Hematopoietic multipotent progenitor cell (in vitro differentiated cells): ENCODE measurements at regions not wholly inside any gene's neighbourhood (a gene's known extent, or its start where the extent isn't known, plus 50 kb on each side); places are given as distances from the start of the nearest gene placed in this dataset.
A peak's percentile ranks its signal among the peaks of the same experiment; 100 is the strongest.

Experiments
- DNase-seq, 3 donors: peaks; one replicate each; pipeline ENCODE4 v3.0.0-alpha.2; 2011 to 2015; ENCODE audit warnings: low read depth in 2 of 3, low spot score in 2 of 3

- no peak for DNase-seq
Measured at GRCh38 chr2:239468491-239469105, 67.8 kb upstream of the HDAC4 start.

DNA sequence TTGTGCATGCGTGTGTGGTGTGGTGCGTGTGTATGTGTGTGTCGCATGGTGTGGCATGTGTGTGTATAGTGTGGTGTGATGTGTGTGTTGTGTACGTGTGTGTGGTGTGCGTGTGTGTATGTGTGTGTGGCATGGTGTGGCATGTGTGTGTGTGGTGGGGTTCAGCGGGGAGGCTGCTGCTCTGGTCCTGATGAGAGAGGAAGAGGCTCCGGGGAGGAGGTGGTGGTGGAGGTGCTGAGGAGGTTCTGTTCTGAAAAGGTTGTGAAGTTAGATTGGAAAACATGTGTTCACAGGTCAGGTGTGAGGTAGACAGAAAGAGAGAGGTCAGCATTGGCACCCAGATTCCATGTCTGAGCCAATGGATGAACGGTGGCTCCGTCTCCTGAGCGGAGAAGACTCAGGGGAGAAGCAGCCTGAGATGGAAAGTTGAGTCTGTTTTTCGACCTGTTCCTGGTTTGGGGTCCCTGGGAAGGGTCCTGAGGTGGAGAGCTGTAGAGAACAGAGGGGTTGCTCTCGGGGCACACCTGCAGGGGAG is 67.2 kb upstream of the HDAC4 start:
- no peak for DNase-seq

DNA sequence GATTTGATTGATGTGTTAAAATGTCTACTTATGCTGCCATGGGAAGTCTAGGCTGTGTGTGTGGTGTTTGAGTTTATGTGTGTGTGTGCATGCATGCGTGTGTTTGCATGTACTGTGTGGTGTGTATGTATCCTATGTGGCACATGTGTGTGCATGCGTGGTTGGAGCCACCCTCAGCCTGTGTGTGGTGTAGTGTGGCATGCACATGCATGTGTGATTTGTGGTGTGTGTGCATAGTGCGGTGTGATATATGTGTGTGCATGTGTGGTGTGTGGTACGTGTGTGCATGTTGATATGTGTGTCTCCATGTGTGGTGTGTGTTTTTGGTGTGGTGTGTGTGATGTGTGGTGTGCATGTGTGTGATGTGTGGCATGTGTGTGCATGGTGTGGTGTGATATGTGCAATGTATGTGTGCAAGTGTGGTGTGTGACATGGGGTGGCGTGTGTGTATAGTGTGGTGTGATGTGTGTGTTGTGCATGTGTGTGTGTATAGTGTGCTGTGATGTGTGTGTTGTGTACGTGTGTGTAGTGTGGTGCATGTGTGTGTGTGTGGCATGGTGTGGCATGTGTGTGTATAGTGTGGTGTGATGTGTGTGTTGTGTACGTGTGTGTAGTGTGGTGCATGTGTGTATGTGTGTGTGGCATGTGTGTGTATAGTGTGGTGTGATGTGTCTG is 66.6 kb upstream of the HDAC4 start:
- DNase-seq: no peak

GRCh38 chr2:239466755-239467271 is 66.0 kb upstream of the HDAC4 start:
- no peak for DNase-seq

DNA sequence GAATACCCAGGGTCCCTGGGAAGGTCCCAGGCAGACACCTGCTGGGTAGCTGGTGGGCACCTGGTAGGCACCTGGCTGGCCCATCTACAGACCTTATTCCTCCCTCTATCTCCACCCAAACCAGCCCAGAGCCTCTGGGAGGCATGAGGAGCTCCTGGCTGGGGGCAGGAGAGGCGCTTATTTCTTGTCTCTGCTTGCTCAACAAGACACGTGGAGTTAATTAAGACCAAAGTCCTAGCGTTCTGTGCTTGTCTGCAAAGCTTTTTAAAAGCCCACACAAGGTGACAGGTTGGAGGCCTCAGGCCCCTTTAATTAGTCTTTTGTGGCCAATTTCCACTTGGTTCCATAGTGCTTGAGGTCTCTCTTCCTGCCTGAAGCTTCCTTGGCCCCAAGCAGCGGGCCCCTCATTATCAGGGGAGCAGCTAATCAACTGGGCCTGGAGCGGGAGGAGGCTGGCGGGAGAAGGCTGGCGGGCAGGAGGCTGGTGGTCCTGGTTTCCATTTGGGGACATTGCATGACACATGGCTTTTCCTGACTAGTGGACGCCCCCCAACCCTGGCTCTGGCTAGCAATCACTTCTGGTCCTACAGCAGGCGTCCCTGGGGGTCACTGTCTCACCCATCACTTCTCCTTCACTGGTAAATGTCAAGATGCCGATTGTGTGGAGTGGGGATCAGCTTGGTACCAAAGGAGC is 65.4 kb upstream of the HDAC4 start:
- no peak for DNase-seq

GRCh38 chr2:239465017-239466001 is 64.5 kb upstream of the HDAC4 start:
- DNase-seq: peak in 2 of 3 donors; percentile 10 to 26

- DNase-seq: no peak
Measured at GRCh38 chr2:239464166-239465016, 63.6 kb upstream of the HDAC4 start.

GRCh38 chr2:239463541-239464165 is 62.8 kb upstream of the HDAC4 start:
- DNase-seq: no peak

GRCh38 chr2:239462671-239463506 is 62.1 kb upstream of the HDAC4 start:
- no peak for DNase-seq

- DNase-seq: no peak
Measured at GRCh38 chr2:239462191-239462515, 61.3 kb upstream of the HDAC4 start.

GRCh38 chr2:239461291-239462190 is 60.7 kb upstream of the HDAC4 start:
- no peak for DNase-seq

DNA sequence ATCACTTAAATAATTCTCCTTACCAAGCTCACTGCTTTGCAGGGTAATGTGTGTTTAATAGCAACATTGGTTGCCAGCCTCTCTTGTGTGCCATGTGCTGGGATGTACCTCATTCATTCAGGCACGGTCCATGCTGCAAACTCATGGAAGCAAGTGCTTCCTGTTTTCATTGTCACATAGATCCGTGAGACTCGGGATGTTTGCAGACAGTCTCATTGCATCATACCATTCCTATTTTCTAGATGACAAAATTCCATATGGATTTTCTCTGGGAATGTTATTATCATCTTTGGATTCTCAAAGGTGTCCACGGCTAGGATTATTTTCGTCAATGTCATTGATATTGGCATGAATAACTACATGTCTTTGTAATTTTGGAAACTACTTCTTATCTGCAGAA is 60.0 kb upstream of the HDAC4 start:
- no peak for DNase-seq

DNA sequence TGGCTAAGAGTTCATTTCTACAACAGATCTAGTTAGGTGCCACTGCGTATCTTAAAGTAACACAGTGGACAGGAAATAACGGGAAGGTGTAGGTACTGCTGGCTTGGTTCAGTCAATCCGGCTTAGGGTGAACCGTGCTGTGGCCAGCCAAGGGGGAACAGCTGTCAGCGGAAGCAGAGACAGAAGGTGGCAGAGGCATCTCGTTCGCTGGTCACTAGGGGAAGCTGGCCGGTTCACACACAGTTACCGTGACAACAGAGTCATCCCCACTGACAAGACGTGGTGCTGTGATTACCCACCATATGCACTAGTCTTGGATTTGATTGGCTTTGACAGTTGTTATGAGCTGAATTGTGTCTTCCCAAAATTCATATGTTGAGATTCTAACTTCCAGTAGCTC is 58.8 kb upstream of the HDAC4 start:
- no peak for DNase-seq

DNA sequence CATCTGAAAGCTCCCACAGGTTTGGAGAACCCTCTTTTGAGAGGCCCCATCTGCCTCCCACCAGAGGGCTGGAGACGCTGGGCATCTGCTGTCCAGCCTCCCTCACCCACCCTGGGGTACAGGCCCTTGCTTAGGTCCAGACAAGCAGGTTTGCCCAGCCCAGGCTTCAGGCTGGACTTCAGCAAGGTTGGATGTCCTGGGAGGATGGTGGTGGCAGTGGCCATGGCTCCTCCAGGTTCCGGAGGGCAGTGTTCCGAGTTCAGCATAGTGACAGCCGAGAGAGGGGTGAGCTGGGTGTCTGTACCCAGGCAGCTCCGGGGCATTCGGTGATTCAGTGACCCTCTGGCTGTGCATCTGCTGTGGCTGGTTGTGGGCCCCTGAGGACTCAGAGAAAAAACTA is 58.2 kb upstream of the HDAC4 start:
- DNase-seq: no peak

DNA sequence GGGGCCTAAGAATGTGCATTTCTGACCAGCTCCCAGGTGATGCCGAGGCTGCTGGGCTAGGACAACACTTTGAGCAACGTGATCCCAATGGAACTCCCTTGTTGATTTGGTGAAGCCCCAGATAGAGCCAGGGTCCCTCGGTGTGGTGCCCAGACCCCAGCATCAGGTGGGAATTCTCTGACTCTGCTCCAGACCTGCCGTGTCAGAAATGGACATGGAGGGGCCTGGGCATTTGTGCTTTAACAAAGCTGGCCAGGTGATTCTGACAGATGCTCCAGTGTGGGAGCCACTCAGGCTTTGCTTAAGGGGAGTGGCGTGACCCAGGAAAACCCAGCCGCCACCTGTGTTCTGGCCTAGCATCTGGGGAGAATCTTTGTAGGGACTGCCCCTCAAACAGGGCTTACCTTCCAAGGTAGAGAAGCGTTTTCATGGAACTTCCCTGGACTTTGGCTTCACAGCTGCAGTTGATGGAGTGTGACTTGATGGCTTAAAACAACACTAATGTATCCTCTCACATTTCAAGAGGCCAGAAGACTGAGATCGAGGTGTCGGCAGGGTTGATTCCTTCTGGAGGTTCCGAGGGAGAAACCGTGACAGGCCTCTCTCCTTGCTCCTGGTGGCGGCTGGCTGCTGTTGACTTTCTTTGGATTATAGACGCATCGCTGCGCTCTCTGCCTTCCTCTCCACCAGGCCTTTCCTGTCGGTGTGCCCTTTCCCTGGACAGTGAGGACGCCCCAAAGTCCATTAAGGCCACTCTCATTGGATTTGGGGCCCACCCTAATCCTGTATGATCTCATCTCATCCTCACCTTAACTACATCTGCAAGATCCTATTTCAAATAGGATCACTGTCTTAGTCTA is 57.0 kb upstream of the HDAC4 start:
- no peak for DNase-seq

GRCh38 chr2:239456940-239457339 is 56.1 kb upstream of the HDAC4 start:
- DNase-seq: no peak
